ENCODE measurements at regions not wholly inside any gene's neighbourhood (a gene's known extent, or its start where the extent isn't known, plus 50 kb on each side); places are given as distances from the start of the nearest gene placed in this dataset.

- H3K4me1 Mint-ChIP-seq, result no peaks in the 10 kb centered on the region
- peaks cover 0 to 3% (median 0%) of the 10 kb centered on the region in 5 donors for H3K27me3 Mint-ChIP-seq
- H3K4me3 Mint-ChIP-seq, result no peak overlapping the region
- no peak for ATAC-seq
- POLR2A ChIA-PET, result no interaction called here
- H3K27ac Mint-ChIP-seq, result no peak overlapping the region
- H3K36me3 Mint-ChIP-seq, result no peaks in the 10 kb centered on the region
- H3K9me3 Mint-ChIP-seq, result peaks cover 0 to 1% (median 0%) of the 10 kb centered on the region in 9 donors
- DNase-seq, result no peak
Measured at GRCh38 chr10:10317151-10317550, 700.5 kb upstream of the CELF2 start.

- POLR2A ChIA-PET, result no interaction called here
- H3K36me3 Mint-ChIP-seq, result no peaks in the 10 kb centered on the region
- H3K4me3 Mint-ChIP-seq, result no peak overlapping the region
- H3K27me3 Mint-ChIP-seq, result peaks cover 0 to 9% (median 0%) of the 10 kb centered on the region in 5 donors
- DNase-seq (no peak), ATAC-seq (no peak)
- H3K4me1 Mint-ChIP-seq, result no peaks in the 10 kb centered on the region
- H3K27ac Mint-ChIP-seq, result no peak overlapping the region
- H3K9me3 Mint-ChIP-seq, result peaks cover 0 to 1% (median 0%) of the 10 kb centered on the region in 9 donors
Measured at GRCh38 chr10:10318856-10319255, 698.8 kb upstream of the CELF2 start.

DNA sequence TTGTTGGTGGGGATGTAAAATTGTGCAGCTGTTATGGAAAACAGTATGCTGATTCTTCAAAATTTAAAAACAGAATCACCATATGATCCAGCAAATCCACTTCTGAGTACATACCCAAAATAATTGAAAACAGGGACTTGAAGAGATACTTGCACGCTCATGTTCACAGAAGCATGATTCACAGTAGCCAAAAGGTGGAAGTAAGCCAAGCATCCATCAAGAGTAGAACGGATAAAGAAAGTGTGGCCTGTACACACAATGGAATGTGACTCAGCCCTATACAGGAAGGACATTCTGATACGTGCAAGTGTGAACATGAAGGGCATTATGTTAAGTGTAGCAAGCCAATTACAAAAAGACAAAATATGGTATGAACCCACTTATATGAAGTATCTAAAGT is 696.7 kb upstream of the CELF2 start:
- Mint-ChIP-seq H3K4me3 (no peak overlapping the region), H3K4me1 (no peaks in the 10 kb centered on the region), H3K36me3 (no peaks in the 10 kb centered on the region), H3K27me3 (peaks cover 0 to 9% (median 0%) of the 10 kb centered on the region in 5 donors), H3K9me3 (peaks cover 0 to 1% (median 0%) of the 10 kb centered on the region in 9 donors), H3K27ac (no peak overlapping the region)
- ATAC-seq, result no peak
- no peak for DNase-seq
- POLR2A ChIA-PET, result no interaction called here

GRCh38 chr10:10326116-10326515 is 691.6 kb upstream of the CELF2 start:
- H3K27me3 Mint-ChIP-seq, result peaks cover 0 to 18% (median 11%) of the 10 kb centered on the region in 5 donors
- H3K4me1 Mint-ChIP-seq, result no peaks in the 10 kb centered on the region
- H3K4me3 Mint-ChIP-seq, result no peak overlapping the region
- ATAC-seq (no peak), DNase-seq (no peak)
- H3K9me3 Mint-ChIP-seq, result peaks cover 0 to under 1% (median 0%) of the 10 kb centered on the region in 9 donors
- no peaks in the 10 kb centered on the region for H3K36me3 Mint-ChIP-seq
- POLR2A ChIA-PET, result no interaction called here
- H3K27ac Mint-ChIP-seq, result no peak overlapping the region

DNA sequence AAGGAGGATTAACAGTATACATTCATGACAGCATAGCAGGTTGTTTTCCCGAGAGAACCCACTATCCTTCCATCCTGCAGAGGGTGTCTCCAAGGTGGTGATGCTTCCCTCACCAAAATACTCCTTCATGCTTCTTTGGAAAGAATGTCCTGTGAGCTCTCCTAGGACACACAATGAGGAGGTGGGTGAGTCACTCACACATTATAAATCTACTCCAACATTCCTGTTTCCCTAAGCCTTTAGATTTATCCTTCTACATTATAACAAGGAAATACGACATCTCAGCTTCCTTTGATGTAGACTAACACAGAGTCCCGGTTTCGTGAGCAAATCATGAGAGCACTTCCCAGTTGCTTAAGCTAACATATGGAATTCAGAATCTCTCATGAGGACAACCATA is 689.7 kb upstream of the CELF2 start:
- Mint-ChIP-seq H3K4me1 (no peaks in the 10 kb centered on the region), H3K9me3 (no peaks in the 10 kb centered on the region), H3K36me3 (no peaks in the 10 kb centered on the region), H3K27ac (no peak overlapping the region), H3K27me3 (peaks cover 0 to 19% (median 9%) of the 10 kb centered on the region in 5 donors), H3K4me3 (no peak overlapping the region)
- DNase-seq (no peak), ATAC-seq (no peak)
- POLR2A ChIA-PET, result no interaction called here

GRCh38 chr10:10330418-10330817 is 687.3 kb upstream of the CELF2 start:
- POLR2A ChIA-PET, result no interaction called here
- Mint-ChIP-seq H3K9me3 (peaks cover 0 to 8% (median 0%) of the 10 kb centered on the region in 9 donors), H3K36me3 (peaks cover 0 to 6% (median 0%) of the 10 kb centered on the region in 3 donors), H3K27me3 (peaks cover 4 to 40% (median 14%) of the 10 kb centered on the region in 5 donors), H3K27ac (no peak overlapping the region), H3K4me1 (no peaks in the 10 kb centered on the region), H3K4me3 (no peak overlapping the region)
- no peak for DNase-seq
- no peak for ATAC-seq

DNA sequence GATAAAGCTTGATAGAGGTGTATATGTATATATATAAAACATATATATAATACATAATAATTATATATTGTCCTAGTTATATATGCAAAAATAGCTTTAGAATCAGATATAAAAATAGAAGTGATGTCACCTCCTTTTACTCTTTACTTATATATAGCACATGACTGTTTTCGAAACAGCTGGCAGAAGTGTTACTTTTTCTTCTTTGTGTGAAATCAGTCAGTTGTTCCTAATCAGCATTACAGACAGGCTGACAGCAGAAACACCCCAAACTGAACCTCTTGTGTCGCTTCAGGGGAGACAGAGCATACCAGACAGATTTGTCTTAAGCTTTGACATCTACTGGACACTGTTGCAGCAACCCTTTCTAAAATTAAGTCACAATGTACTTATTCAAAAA is 684.9 kb upstream of the CELF2 start:
- Mint-ChIP-seq H3K4me3 (no peak overlapping the region), H3K36me3 (peaks cover 0 to 6% (median 0%) of the 10 kb centered on the region in 3 donors), H3K27me3 (peaks cover 12 to 38% (median 16%) of the 10 kb centered on the region in 5 donors), H3K27ac (no peak overlapping the region), H3K9me3 (peaks cover 0 to 9% (median 0%) of the 10 kb centered on the region in 9 donors), H3K4me1 (no peaks in the 10 kb centered on the region)
- POLR2A ChIA-PET, result no interaction called here
- no peak for DNase-seq
- no peak for ATAC-seq

GRCh38 chr10:10333622-10334021 is 684.0 kb upstream of the CELF2 start:
- H3K9me3 Mint-ChIP-seq, result peaks cover 0 to 9% (median 0%) of the 10 kb centered on the region in 9 donors
- ATAC-seq, result no peak
- no peak overlapping the region for H3K27ac Mint-ChIP-seq
- H3K4me3 Mint-ChIP-seq, result no peak overlapping the region
- no peak for DNase-seq
- peaks cover 0 to 6% (median 0%) of the 10 kb centered on the region in 3 donors for H3K36me3 Mint-ChIP-seq
- no peaks in the 10 kb centered on the region for H3K4me1 Mint-ChIP-seq
- POLR2A ChIA-PET, result no interaction called here
- H3K27me3 Mint-ChIP-seq, result peaks cover 10 to 38% (median 16%) of the 10 kb centered on the region in 5 donors

GRCh38 chr10:10338339-10338738 is 679.3 kb upstream of the CELF2 start:
- no peak overlapping the region for H3K4me3 Mint-ChIP-seq
- peaks cover 0 to 29% (median 21%) of the 10 kb centered on the region in 5 donors for H3K27me3 Mint-ChIP-seq
- H3K9me3 Mint-ChIP-seq, result peaks cover 0 to 11% (median 0%) of the 10 kb centered on the region in 9 donors
- no peaks in the 10 kb centered on the region for H3K4me1 Mint-ChIP-seq
- no peak overlapping the region for H3K27ac Mint-ChIP-seq
- ATAC-seq (no peak), DNase-seq (no peak)
- POLR2A ChIA-PET, result no interaction called here
- H3K36me3 Mint-ChIP-seq, result peaks cover 0 to 3% (median 0%) of the 10 kb centered on the region in 3 donors

- Mint-ChIP-seq H3K27ac (no peak overlapping the region), H3K36me3 (no peaks in the 10 kb centered on the region), H3K4me3 (no peak overlapping the region), H3K27me3 (peaks cover 0 to 17% (median 0%) of the 10 kb centered on the region in 5 donors), H3K9me3 (peaks cover 0 to 9% (median 5%) of the 10 kb centered on the region in 9 donors), H3K4me1 (no peaks in the 10 kb centered on the region)
- POLR2A ChIA-PET, result no interaction called here
- ATAC-seq (no peak), DNase-seq (no peak)
Measured at GRCh38 chr10:10346390-10347150, 671.1 kb upstream of the CELF2 start.

DNA sequence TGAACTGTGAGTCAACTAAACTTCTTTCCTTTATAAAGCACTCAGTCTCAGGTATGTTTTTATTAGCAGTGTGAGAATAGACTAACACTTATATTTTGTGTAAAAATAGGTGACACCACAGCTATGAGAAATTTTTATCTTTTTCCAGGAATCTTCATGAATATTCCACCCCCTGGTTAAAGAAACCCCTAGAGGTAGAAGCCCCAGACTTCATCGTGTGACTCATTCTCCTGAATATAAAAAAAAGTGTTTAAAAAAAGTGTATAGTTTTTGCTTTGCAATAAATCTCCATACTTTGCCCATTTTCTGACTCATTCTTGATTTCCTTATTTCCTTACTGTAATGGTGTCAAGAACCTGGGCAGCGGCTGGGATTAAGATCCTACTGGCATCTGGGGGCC is 667.6 kb upstream of the CELF2 start:
- no peaks in the 10 kb centered on the region for H3K4me1 Mint-ChIP-seq
- peaks cover 0 to 2% (median 0%) of the 10 kb centered on the region in 9 donors for H3K9me3 Mint-ChIP-seq
- no peak overlapping the region for H3K4me3 Mint-ChIP-seq
- H3K36me3 Mint-ChIP-seq, result no peaks in the 10 kb centered on the region
- H3K27ac Mint-ChIP-seq, result no peak overlapping the region
- ATAC-seq (no peak), DNase-seq (no peak)
- POLR2A ChIA-PET, result no interaction called here
- peaks cover 0 to 17% (median 2%) of the 10 kb centered on the region in 5 donors for H3K27me3 Mint-ChIP-seq

GRCh38 chr10:10351451-10351850 is 666.2 kb upstream of the CELF2 start:
- ATAC-seq (no peak), DNase-seq (no peak)
- H3K36me3 Mint-ChIP-seq, result no peaks in the 10 kb centered on the region
- POLR2A ChIA-PET, result no interaction called here
- H3K27me3 Mint-ChIP-seq, result peaks cover 0 to 17% (median 2%) of the 10 kb centered on the region in 5 donors
- H3K9me3 Mint-ChIP-seq, result peaks cover 0 to 2% (median 0%) of the 10 kb centered on the region in 9 donors
- H3K4me1 Mint-ChIP-seq, result no peaks in the 10 kb centered on the region
- H3K27ac Mint-ChIP-seq, result no peak overlapping the region
- no peak overlapping the region for H3K4me3 Mint-ChIP-seq

DNA sequence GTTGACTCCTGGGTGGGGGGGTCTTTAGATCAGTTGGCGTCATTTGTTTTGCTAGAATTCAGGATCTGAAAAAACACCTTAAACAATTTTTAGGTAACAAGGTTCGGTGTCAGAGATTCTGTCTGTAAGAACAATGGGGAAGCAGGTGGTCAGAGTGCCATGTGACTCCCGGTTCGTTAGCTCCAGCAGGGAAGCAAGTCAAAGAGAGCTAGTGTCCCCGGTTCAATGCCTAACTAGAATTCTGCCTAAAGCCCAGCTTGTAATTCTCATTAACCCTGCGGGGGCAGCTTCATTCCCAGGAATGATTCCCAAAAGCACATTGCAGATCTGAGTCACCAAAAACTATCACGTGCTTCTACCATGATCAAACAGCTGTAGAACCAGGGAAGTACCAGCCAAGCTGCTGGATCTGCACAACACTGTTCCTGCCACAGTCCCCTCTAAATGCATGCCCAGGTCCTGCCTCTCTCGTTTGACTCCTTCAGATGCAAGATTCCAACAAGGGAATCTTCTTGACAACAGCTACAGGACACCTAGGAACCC is 664.3 kb upstream of the CELF2 start:
- Mint-ChIP-seq H3K27ac (no peak overlapping the region), H3K27me3 (peaks cover 0 to 17% (median 2%) of the 10 kb centered on the region in 5 donors), H3K4me3 (no peak overlapping the region), H3K9me3 (peaks cover 0 to 3% (median 1%) of the 10 kb centered on the region in 9 donors), H3K36me3 (no peaks in the 10 kb centered on the region), H3K4me1 (no peaks in the 10 kb centered on the region)
- DNase-seq (no peak), ATAC-seq (no peak)
- POLR2A ChIA-PET, result no interaction called here

Measured in naive thymus-derived CD8-positive, alpha-beta T cell (primary cell).